Activated naive CD4-positive, alpha-beta T cell treated with anti-CD3 and anti-CD28 coated beads, Interleukin-2, amount 50 U/mL, for 24 hours (primary cell): ENCODE measurements at regions not wholly inside any gene's neighbourhood (a gene's known extent, or its start where the extent isn't known, plus 50 kb on each side); places are given as distances from the start of the nearest gene placed in this dataset.

Experiments
- H3K27ac Mint-ChIP-seq: one replicate; pipeline ENCODE4 v1.8.0; 2021; ENCODE audit warnings: mild to moderate bottlenecking, mixed read lengths
- H3K27me3 Mint-ChIP-seq: one replicate; pipeline ENCODE4 v1.8.0; 2021; ENCODE audit warnings: mixed read lengths
- H3K36me3 Mint-ChIP-seq: one replicate; pipeline ENCODE4 v1.8.0; 2021; ENCODE audit warnings: mixed read lengths
- H3K4me1 Mint-ChIP-seq: one replicate; pipeline ENCODE4 v1.8.0; 2021; ENCODE audit warnings: mixed read lengths
- H3K4me3 Mint-ChIP-seq: one replicate; pipeline ENCODE4 v1.8.0; 2021; ENCODE audit warnings: mild to moderate bottlenecking, mixed read lengths
- H3K9me3 Mint-ChIP-seq: one replicate; pipeline ENCODE4 v1.8.0; 2021; ENCODE audit warnings: mixed read lengths

GRCh38 chr13:111535523-111535811, 215.0 kb downstream of the TEX29 start:
- H3K27me3 Mint-ChIP-seq, result peaks cover 35% of the 10 kb centered on the region

GRCh38 chr13:111536075-111536642, 215.7 kb downstream of the TEX29 start:
- H3K4me1 Mint-ChIP-seq, result peaks cover 9% of the 10 kb centered on the region

More at GRCh38 chr13:111535523-111535811, 215.0 kb downstream of the TEX29 start:
- Mint-ChIP-seq H3K4me1 (peaks cover 9% of the 10 kb centered on the region), H3K9me3 (no peaks in the 10 kb centered on the region), H3K36me3 (no peaks in the 10 kb centered on the region), H3K27ac (no peak overlapping the region), H3K4me3 (no peak overlapping the region)

GRCh38 chr13:111537115-111537728, 216.8 kb downstream of the TEX29 start:
- no peak overlapping the region for H3K27ac Mint-ChIP-seq
- peaks cover 9% of the 10 kb centered on the region for H3K4me1 Mint-ChIP-seq
- H3K27me3 Mint-ChIP-seq, result peaks cover 25% of the 10 kb centered on the region
- no peak overlapping the region for H3K4me3 Mint-ChIP-seq
- no peaks in the 10 kb centered on the region for H3K9me3 Mint-ChIP-seq
- no peaks in the 10 kb centered on the region for H3K36me3 Mint-ChIP-seq

More at GRCh38 chr13:111536075-111536642, 215.7 kb downstream of the TEX29 start:
- Mint-ChIP-seq H3K36me3 (no peaks in the 10 kb centered on the region), H3K4me3 (no peak overlapping the region), H3K27me3 (peaks cover 31% of the 10 kb centered on the region), H3K27ac (no peak overlapping the region), H3K9me3 (no peaks in the 10 kb centered on the region)

GRCh38 chr13:111537843-111538499, 217.5 kb downstream of the TEX29 start:
- H3K4me3 Mint-ChIP-seq, result no peak overlapping the region
- H3K9me3 Mint-ChIP-seq, result no peaks in the 10 kb centered on the region
- peaks cover 22% of the 10 kb centered on the region for H3K27me3 Mint-ChIP-seq

GRCh38 chr13:111539252-111539651, 218.8 kb downstream of the TEX29 start:
- Mint-ChIP-seq H3K4me1 (peaks cover 9% of the 10 kb centered on the region), H3K9me3 (no peaks in the 10 kb centered on the region), H3K27me3 (peaks cover 18% of the 10 kb centered on the region), H3K36me3 (no peaks in the 10 kb centered on the region), H3K27ac (peak overlapping the region; percentile 70), H3K4me3 (no peak overlapping the region)

More at GRCh38 chr13:111537843-111538499, 217.5 kb downstream of the TEX29 start:
- Mint-ChIP-seq H3K36me3 (no peaks in the 10 kb centered on the region), H3K27ac (no peak overlapping the region), H3K4me1 (peaks cover 9% of the 10 kb centered on the region)

- Mint-ChIP-seq H3K9me3 (no peaks in the 10 kb centered on the region), H3K4me1 (peaks cover 6% of the 10 kb centered on the region), H3K27me3 (peaks cover 15% of the 10 kb centered on the region), H3K36me3 (no peaks in the 10 kb centered on the region), H3K4me3 (no peak overlapping the region), H3K27ac (no peak overlapping the region)
Measured at GRCh38 chr13:111539791-111540446, 219.5 kb downstream of the TEX29 start.

- Mint-ChIP-seq H3K27ac (no peak overlapping the region), H3K36me3 (no peaks in the 10 kb centered on the region), H3K9me3 (no peaks in the 10 kb centered on the region), H3K4me1 (peaks cover under 1% of the 10 kb centered on the region), H3K27me3 (peaks cover 12% of the 10 kb centered on the region), H3K4me3 (no peak overlapping the region)
Measured at GRCh38 chr13:111540486-111540885, 220.0 kb downstream of the TEX29 start.

- Mint-ChIP-seq H3K4me1 (no peaks in the 10 kb centered on the region), H3K9me3 (no peaks in the 10 kb centered on the region), H3K4me3 (no peak overlapping the region), H3K27ac (no peak overlapping the region), H3K36me3 (no peaks in the 10 kb centered on the region), H3K27me3 (peaks cover 5% of the 10 kb centered on the region)
Measured at GRCh38 chr13:111541345-111541744, 220.9 kb downstream of the TEX29 start.

- H3K9me3 Mint-ChIP-seq, result no peaks in the 10 kb centered on the region
- no peak overlapping the region for H3K4me3 Mint-ChIP-seq
- H3K27me3 Mint-ChIP-seq, result peaks cover 2% of the 10 kb centered on the region
- no peaks in the 10 kb centered on the region for H3K36me3 Mint-ChIP-seq
- H3K4me1 Mint-ChIP-seq, result no peaks in the 10 kb centered on the region
- H3K27ac Mint-ChIP-seq, result no peak overlapping the region
Measured at GRCh38 chr13:111541752-111542529, 221.5 kb downstream of the TEX29 start.

- H3K27ac Mint-ChIP-seq, result no peak overlapping the region
- peaks cover 2% of the 10 kb centered on the region for H3K27me3 Mint-ChIP-seq
- H3K4me3 Mint-ChIP-seq, result no peak overlapping the region
- no peaks in the 10 kb centered on the region for H3K36me3 Mint-ChIP-seq
- H3K4me1 Mint-ChIP-seq, result no peaks in the 10 kb centered on the region
- no peaks in the 10 kb centered on the region for H3K9me3 Mint-ChIP-seq
Measured at GRCh38 chr13:111542530-111543341, 222.3 kb downstream of the TEX29 start.

GRCh38 chr13:111546921-111547675, 226.7 kb downstream of the TEX29 start:
- no peak overlapping the region for H3K27ac Mint-ChIP-seq
- H3K36me3 Mint-ChIP-seq, result no peaks in the 10 kb centered on the region
- peaks cover 3% of the 10 kb centered on the region for H3K27me3 Mint-ChIP-seq
- H3K9me3 Mint-ChIP-seq, result no peaks in the 10 kb centered on the region
- no peaks in the 10 kb centered on the region for H3K4me1 Mint-ChIP-seq
- H3K4me3 Mint-ChIP-seq, result no peak overlapping the region

- Mint-ChIP-seq H3K36me3 (no peaks in the 10 kb centered on the region), H3K4me1 (no peaks in the 10 kb centered on the region), H3K27me3 (peaks cover 3% of the 10 kb centered on the region), H3K9me3 (no peaks in the 10 kb centered on the region), H3K4me3 (no peak overlapping the region), H3K27ac (no peak overlapping the region)
Measured at GRCh38 chr13:111547726-111548273, 227.4 kb downstream of the TEX29 start.

- Mint-ChIP-seq H3K36me3 (no peaks in the 10 kb centered on the region), H3K4me3 (no peak overlapping the region), H3K4me1 (no peaks in the 10 kb centered on the region), H3K27me3 (peaks cover 3% of the 10 kb centered on the region), H3K27ac (no peak overlapping the region), H3K9me3 (no peaks in the 10 kb centered on the region)
Measured at GRCh38 chr13:111548301-111548700, 227.9 kb downstream of the TEX29 start.

GRCh38 chr13:111548805-111549204, 228.4 kb downstream of the TEX29 start:
- peaks cover 3% of the 10 kb centered on the region for H3K27me3 Mint-ChIP-seq
- no peaks in the 10 kb centered on the region for H3K36me3 Mint-ChIP-seq
- no peak overlapping the region for H3K27ac Mint-ChIP-seq
- H3K4me3 Mint-ChIP-seq, result no peak overlapping the region
- no peaks in the 10 kb centered on the region for H3K9me3 Mint-ChIP-seq
- H3K4me1 Mint-ChIP-seq, result no peaks in the 10 kb centered on the region
